Keratinocyte (primary cell): ENCODE measurements at regions not wholly inside any gene's neighbourhood (a gene's known extent, or its start where the extent isn't known, plus 50 kb on each side); places are given as distances from the start of the nearest gene placed in this dataset.

Experiments
- EZH2 ChIP-seq: IDR thresholded peaks from one replicate; pipeline ENCODE4 v1.6.1; 2012; ENCODE audit warnings: inconsistent platforms, mild to moderate bottlenecking, low read length, moderate library complexity
- TF ChIP-seq, protein P1 (sequence below), 3 experiments: IDR thresholded peaks in 1 of 3; conservative IDR thresholded peaks in 1 of 3; optimal IDR thresholded peaks in 1 of 3; 2 replicates in 2 of 3; 3 replicates in 1 of 3; pipeline versions ENCODE3 to v1.5.1; 2011; ENCODE audit warnings: low read length in 3 of 3, mild to moderate bottlenecking in 3 of 3, moderate library complexity in 2 of 3, control low read depth in 1 of 3, inconsistent platforms in 1 of 3; ENCODE audit not compliant: insufficient read depth in 2 of 3; ENCODE audit errors: extremely low read depth in 1 of 3

DNA sequence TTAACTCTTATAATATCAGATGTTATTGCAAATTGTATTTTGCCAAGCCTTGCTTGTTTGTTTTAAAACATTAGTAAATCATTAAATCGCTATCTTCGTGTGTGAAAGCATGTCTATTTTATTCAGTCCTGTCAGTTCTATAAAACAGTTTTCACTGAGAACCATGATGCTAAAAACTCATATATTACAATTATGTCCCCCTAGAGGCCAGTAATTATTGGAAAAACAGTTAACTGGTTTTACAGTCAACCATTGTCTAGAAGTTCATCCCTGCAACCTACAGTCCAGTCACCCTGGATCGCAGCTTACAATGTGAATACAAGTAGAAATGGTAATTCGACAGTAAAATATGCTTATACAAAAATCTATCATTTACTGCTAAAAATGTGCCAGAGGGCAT lies 311.5 kb upstream of the ROBO2 start:
- TF ChIP-seq, protein P1, sequence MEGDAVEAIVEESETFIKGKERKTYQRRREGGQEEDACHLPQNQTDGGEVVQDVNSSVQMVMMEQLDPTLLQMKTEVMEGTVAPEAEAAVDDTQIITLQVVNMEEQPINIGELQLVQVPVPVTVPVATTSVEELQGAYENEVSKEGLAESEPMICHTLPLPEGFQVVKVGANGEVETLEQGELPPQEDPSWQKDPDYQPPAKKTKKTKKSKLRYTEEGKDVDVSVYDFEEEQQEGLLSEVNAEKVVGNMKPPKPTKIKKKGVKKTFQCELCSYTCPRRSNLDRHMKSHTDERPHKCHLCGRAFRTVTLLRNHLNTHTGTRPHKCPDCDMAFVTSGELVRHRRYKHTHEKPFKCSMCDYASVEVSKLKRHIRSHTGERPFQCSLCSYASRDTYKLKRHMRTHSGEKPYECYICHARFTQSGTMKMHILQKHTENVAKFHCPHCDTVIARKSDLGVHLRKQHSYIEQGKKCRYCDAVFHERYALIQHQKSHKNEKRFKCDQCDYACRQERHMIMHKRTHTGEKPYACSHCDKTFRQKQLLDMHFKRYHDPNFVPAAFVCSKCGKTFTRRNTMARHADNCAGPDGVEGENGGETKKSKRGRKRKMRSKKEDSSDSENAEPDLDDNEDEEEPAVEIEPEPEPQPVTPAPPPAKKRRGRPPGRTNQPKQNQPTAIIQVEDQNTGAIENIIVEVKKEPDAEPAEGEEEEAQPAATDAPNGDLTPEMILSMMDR (optimal IDR thresholded peaks at IDR 0.05 in 1 of 3, IDR thresholded peaks at IDR 0.05 in 1 of 3, conservative IDR thresholded peaks at IDR 0.05 in 1 of 3; ENCODE audit: extremely low read depth in 1 of 3, insufficient read depth in 2 of 3, low read length in 3 of 3) = no peak
- TF ChIP-seq EZH2 = no peak
